ENCODE measurements at regions not wholly inside any gene's neighbourhood (a gene's known extent, or its start where the extent isn't known, plus 50 kb on each side); places are given as distances from the start of the nearest gene placed in this dataset.

- TF ChIP-seq CTCF (conservative IDR thresholded peaks at IDR 0.05; ENCODE audit: low read length): no peak
- TF ChIP-seq EZH2phosphoT487 (IDR thresholded peaks at IDR 0.05; ENCODE audit: borderline replicate concordance): no peak
These were observed 138.4 kb upstream of the ABCB5 start for GRCh38 chr7:20477067-20477466.

All from Loucy (cell line).